ENCODE measurements at regions not wholly inside any gene's neighbourhood (a gene's known extent, or its start where the extent isn't known, plus 50 kb on each side); places are given as distances from the start of the nearest gene placed in this dataset.
"Not testable (repeated sequence)": the region's sequence is repeated elsewhere in the genome, so short reads cannot be mapped to it uniquely, and the experiment has no call there.

DNA sequence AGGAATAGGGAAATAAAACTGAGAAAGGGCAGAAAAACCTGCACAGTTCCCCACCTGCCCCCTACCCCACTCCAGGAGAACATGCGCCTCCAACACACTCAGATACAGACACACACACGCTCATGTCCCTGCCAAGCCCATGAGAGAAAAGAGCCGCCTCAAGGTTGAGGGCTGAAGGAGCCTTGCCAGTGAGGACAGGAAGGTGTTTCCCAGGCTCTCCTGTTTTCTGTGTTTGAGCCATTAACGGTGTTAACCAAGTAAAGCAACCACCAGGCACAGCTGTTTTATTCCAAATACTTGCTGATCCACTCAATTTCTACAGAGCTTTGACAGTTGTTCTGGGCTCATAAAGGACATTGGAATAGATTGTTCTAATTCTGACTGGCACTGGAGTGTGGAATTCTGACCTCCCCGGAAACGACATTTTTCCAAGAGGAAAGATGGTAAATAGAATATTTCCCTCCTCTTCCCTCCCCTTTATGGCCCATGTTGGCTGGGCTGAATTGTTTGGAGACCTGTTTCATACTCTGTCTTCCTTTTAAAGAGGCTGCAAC is 238.0 kb downstream of the DMAC1 start:
- H3K27ac ChIP-seq: no peak overlapping the region

DNA sequence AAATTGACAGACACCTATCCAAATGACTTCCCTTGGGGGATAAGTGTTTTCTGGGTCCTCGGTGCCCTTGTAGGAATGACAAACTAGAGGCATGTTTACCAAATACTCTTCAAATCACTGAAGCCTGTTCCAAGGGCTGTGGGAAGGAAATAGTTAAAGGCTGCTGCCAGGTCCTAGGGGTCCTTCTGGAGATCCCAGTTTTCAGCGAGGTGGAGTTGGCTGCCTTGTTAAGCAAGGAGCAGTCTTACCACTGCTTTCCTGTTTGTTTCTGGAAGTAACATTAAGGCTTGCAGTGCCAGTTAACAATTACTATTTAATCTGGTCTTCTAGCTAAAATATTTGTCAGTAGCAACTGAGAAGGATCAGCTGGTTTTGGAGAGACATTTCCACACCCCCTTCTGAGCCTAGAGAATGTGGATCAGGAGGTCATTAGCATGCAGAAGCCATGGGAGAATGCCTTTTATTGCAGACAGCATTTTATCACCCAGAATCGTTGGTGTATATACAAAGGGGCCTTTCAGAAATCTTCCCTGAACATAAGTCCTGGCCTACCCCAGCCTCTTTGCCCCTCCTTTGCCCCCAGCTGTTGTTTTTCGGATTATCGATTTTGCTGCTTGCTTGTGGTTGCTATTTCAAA is 238.8 kb downstream of the DMAC1 start:
- no peaks in the 10 kb centered on the region for H3K4me1 ChIP-seq
- no peaks in the 10 kb centered on the region for H3K9me3 ChIP-seq (replicated peaks in 1 of 11)
- no peaks in the 10 kb centered on the region for H4K20me1 ChIP-seq
- no peak overlapping the region for H3K9ac ChIP-seq
- no peaks in the 10 kb centered on the region for H3K27me3 ChIP-seq
- no peaks in the 10 kb centered on the region for H3K36me3 ChIP-seq
- no peak overlapping the region for H3K4me2 ChIP-seq
- no peak for TF ChIP-seq Cebpa-rat (IDR thresholded peaks at IDR 0.05)
- H3K27ac ChIP-seq: no peak overlapping the region
- H3K4me3 ChIP-seq: no peak overlapping the region

More for the DNA sequence above, 238.0 kb downstream of the DMAC1 start:
- H3K27me3 ChIP-seq: no peaks in the 10 kb centered on the region
- no peaks in the 10 kb centered on the region for H3K4me1 ChIP-seq
- H3K4me3 ChIP-seq: no peak overlapping the region
- no peak for TF ChIP-seq Cebpa-rat (IDR thresholded peaks at IDR 0.05)
- H3K9me3 ChIP-seq (replicated peaks in 1 of 11): no peaks in the 10 kb centered on the region
- no peak overlapping the region for H3K4me2 ChIP-seq
- H3K36me3 ChIP-seq: no peaks in the 10 kb centered on the region
- no peaks in the 10 kb centered on the region for H4K20me1 ChIP-seq
- no peak overlapping the region for H3K9ac ChIP-seq

GRCh38 chr9:7554699-7555098 is 244.9 kb downstream of the DMAC1 start:
- no peaks in the 10 kb centered on the region for H3K27me3 ChIP-seq
- H3K4me3 ChIP-seq: no peak overlapping the region
- H4K20me1 ChIP-seq: no peaks in the 10 kb centered on the region
- TF ChIP-seq Cebpa-rat (IDR thresholded peaks at IDR 0.05): no peak
- H3K9me3 ChIP-seq (replicated peaks in 1 of 11): no peaks in the 10 kb centered on the region; a peak in 1 of 22 replicates
- peaks cover 0 to 1% (median 0%) of the 10 kb centered on the region in 10 experiments; a peak in 2 of 20 replicates for H3K4me1 ChIP-seq
- no peak overlapping the region for H3K27ac ChIP-seq
- H3K9ac ChIP-seq: no peak overlapping the region
- H3K4me2 ChIP-seq: no peak overlapping the region
- no peaks in the 10 kb centered on the region for H3K36me3 ChIP-seq

GRCh38 chr9:7552706-7553105 is 246.9 kb downstream of the DMAC1 start:
- H3K9me3 ChIP-seq (replicated peaks in 1 of 11); H3K27ac ChIP-seq; H3K9ac ChIP-seq; H4K20me1 ChIP-seq; H3K27me3 ChIP-seq; H3K4me3 ChIP-seq; H3K4me2 ChIP-seq; H3K36me3 ChIP-seq: not testable (repeated sequence)
- peaks cover 0 to 13% (median 8%) of the 10 kb centered on the region in 10 experiments; a peak in 14 of 20 replicates for H3K4me1 ChIP-seq

DNA sequence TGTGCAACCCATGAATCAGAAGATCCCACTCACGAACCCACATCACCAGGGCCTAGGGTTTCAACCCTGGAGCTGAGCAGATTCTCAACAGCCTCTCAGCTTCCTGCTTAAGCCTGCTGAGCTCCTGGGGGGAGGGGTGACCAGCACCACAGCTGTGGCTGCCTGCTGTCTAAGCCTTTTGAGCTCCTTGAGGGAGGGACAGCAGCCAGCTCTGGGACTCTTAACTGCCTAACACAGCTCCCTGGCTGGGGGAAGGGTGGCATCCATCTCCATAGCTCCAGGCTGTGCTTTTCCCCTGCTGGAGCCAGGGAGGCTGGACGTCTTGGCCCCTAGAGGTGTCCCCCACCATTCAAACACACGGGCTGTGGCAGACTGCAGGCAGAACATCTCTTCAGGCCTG is 250.3 kb downstream of the DMAC1 start:
- Histone ChIP-seq H4K20me1 (no peaks in the 10 kb centered on the region), H3K9ac (0 out of 22 replicates have a peak overlapping the region, but pooled peaks of 1 of the 11 experiments have one; percentile 0), H3K27ac (peak overlapping the region in 1 of 11 experiments; percentile 17; a peak in 1 of 22 replicates), H3K36me3 (no peaks in the 10 kb centered on the region), H3K4me2 (peak overlapping the region in 8 of 11 experiments; percentile 17 to 69 (median 54); a peak in 15 of 22 replicates), H3K27me3 (no peaks in the 10 kb centered on the region), H3K4me1 (peaks cover 0 to 13% (median 8%) of the 10 kb centered on the region in 10 experiments; a peak in 14 of 20 replicates), H3K9me3 (replicated peaks in 1 of 11) (no peaks in the 10 kb centered on the region; a peak in 1 of 22 replicates), H3K4me3 (no peak overlapping the region)
- TF ChIP-seq Cebpa-rat (IDR thresholded peaks at IDR 0.05): no peak

DNA sequence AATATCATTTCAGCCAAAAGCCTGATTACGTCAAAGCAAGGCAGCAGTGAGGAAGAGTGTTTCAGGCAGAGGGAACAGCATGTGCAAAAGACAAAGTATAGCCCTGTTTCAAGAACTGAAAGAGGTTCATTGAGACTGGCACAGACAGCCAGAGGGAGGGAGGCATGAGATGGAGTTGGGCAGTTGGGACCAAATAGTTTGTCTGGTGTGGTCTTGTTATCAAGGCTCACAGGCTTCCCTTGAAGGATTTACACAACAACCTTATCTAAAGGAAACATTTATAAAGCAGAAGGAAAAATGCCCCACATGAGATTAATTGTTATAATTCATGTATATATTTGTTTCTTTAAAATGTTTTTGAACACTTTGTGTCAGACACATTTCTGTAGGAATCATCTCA is 253.3 kb downstream of the DMAC1 start:
- Histone ChIP-seq H3K36me3 (no peaks in the 10 kb centered on the region), H3K27ac (no peak overlapping the region), H3K9ac (no peak overlapping the region), H3K4me2 (no peak overlapping the region), H3K9me3 (replicated peaks in 1 of 11) (no peaks in the 10 kb centered on the region), H3K27me3 (no peaks in the 10 kb centered on the region), H4K20me1 (no peaks in the 10 kb centered on the region), H3K4me1 (peaks cover 6 to 24% (median 22%) of the 10 kb centered on the region in 10 experiments; a peak in 18 of 20 replicates), H3K4me3 (no peak overlapping the region)
- TF ChIP-seq Cebpa-rat (IDR thresholded peaks at IDR 0.05): no peak

DNA sequence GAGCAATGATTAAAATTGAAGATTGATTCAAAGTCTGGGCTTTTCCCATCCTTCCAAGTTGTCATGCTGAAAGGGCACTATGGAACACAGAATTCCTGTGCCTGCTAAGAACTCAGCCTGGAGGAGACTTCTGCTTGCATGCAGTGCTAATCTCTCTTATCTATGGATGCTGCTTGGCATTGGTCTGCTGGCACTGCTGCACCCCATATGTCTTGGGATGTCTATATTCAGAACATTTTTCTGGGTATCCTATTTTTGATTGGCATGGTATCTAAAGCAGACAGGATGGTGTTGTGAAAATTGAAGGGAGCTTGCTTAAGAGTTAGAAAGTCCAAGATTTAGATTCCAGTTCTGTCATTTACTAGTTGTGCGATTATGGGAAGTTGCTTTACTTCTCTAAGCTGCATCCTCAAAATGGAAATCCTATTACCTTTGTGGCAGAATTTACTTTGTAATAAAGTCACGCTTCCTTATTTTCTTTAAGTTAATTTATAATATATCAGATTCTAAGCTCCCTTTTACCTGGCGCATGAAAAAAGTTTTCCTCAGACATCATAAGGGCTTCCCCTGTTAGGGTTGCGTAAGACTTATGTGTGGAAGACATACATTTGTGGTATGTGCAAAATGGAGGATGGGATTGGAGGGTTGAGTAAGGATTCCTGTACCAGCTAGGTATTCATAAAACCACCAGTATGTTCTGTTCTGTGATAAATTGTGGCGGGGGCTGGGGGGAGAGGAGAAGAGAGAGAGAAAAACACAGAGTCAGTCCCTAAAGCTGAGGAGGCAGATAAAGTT is 254.0 kb downstream of the DMAC1 start:
- H3K9me3 ChIP-seq (replicated peaks in 1 of 11): no peaks in the 10 kb centered on the region
- H3K4me2 ChIP-seq: no peak overlapping the region
- no peaks in the 10 kb centered on the region for H3K36me3 ChIP-seq
- TF ChIP-seq Cebpa-rat (IDR thresholded peaks at IDR 0.05): peak in 2 of 11 experiments; percentile 16 to 53; a peak in 1 of 22 replicates
- H3K4me3 ChIP-seq: no peak overlapping the region
- no peaks in the 10 kb centered on the region for H4K20me1 ChIP-seq
- peaks cover 6 to 24% (median 22%) of the 10 kb centered on the region in 10 experiments; a peak in 18 of 20 replicates for H3K4me1 ChIP-seq
- H3K27me3 ChIP-seq: no peaks in the 10 kb centered on the region
- no peak overlapping the region for H3K27ac ChIP-seq
- no peak overlapping the region for H3K9ac ChIP-seq

DNA sequence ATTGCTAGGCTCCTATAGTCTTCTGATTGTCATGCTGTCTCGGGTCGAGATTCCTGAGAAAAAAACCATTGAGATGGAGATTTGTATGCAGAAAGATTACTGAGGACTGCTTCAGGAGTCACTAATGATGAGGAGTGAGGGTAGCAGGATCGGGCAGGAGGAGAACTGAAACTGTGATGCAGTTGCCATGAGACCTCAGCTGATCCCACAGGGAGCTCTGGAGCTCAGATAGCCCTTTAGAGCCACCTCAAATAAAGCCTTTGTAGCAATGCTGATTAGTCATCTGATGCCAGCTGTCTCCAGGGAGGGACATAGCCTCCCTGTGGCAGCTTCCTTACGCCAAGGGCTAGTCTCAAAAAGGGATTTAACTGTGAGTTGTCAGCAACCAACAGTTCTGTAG is 256.9 kb downstream of the DMAC1 start:
- H3K4me2 ChIP-seq: peak overlapping the region; percentile 11 to 56 (median 34); a peak in 20 of 22 replicates

DNA sequence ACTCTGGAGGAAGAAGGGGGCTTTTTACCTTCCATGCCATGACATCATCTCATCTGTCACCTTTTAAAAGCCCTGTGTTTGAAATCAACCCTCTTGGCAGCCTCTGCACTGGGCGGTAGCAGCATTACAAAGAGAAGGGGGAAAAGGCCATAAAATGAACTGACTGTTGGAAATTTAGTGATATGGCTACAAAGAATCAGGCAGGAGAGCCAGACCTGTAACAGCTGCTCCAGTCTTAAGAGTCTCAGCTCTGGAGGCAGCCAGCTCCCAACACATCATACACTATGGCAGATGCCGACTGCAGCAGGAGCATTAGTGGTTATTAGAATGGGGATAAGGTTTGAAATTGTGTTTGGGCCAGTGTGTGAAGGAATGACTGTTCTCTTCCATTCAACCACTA is 257.5 kb downstream of the DMAC1 start:
- H3K4me2 ChIP-seq: peak overlapping the region in 4 of 11 experiments; percentile 11 to 46 (median 34); a peak in 2 of 22 replicates

More for the DNA sequence above, 256.9 kb downstream of the DMAC1 start:
- H3K27ac ChIP-seq: no peak overlapping the region
- H4K20me1 ChIP-seq: no peaks in the 10 kb centered on the region
- H3K9ac ChIP-seq: no peak overlapping the region
- H3K9me3 ChIP-seq (replicated peaks in 1 of 11): no peaks in the 10 kb centered on the region
- H3K4me1 ChIP-seq: peaks cover 6 to 14% (median 12%) of the 10 kb centered on the region in 10 experiments; a peak in 17 of 20 replicates
- no peaks in the 10 kb centered on the region for H3K36me3 ChIP-seq
- no peak overlapping the region for H3K4me3 ChIP-seq
- TF ChIP-seq Cebpa-rat (IDR thresholded peaks at IDR 0.05): no peak
- no peaks in the 10 kb centered on the region for H3K27me3 ChIP-seq

More for the DNA sequence above, 257.5 kb downstream of the DMAC1 start:
- Histone ChIP-seq H3K27me3 (no peaks in the 10 kb centered on the region), H3K9ac (no peak overlapping the region), H3K27ac (no peak overlapping the region), H3K4me3 (no peak overlapping the region), H3K4me1 (peaks cover 6 to 14% (median 12%) of the 10 kb centered on the region in 10 experiments; a peak in 17 of 20 replicates), H3K9me3 (replicated peaks in 1 of 11) (no peaks in the 10 kb centered on the region), H4K20me1 (no peaks in the 10 kb centered on the region), H3K36me3 (no peaks in the 10 kb centered on the region)
- TF ChIP-seq Cebpa-rat (IDR thresholded peaks at IDR 0.05): no peak

Measured in BLaER1 treated with 17β-estradiol and CSF1 and Interleukin-3, amounts not matched to agents 10 nM and 100 nM (cell line).